GM19372 (cell line): ENCODE measurements at regions not wholly inside any gene's neighbourhood (a gene's known extent, or its start where the extent isn't known, plus 50 kb on each side); places are given as distances from the start of the nearest gene placed in this dataset.
A peak's percentile ranks its signal among the peaks of the same experiment; 100 is the strongest.
"Not testable (repeated sequence)": the region's sequence is repeated elsewhere in the genome, so short reads cannot be mapped to it uniquely, and the experiment has no call there.

ENCODE experiments used
- ATAC-seq: cut with Tn5 transposase; IDR thresholded peaks from one replicate; pipeline ENCODE4 v1.9.1; 2021; ENCODE audit warnings: mild to moderate bottlenecking, low read depth, moderate library complexity; ENCODE audit not compliant: unreplicated experiment

GRCh38 chr6:90375681-90376439, 79.2 kb upstream of the BACH2 start:
- ATAC-seq = no peak

- no peak for ATAC-seq
Observed at GRCh38 chr6:90374201-90374600, 77.6 kb upstream of the BACH2 start.

GRCh38 chr6:90372885-90373284, 76.2 kb upstream of the BACH2 start:
- no peak for ATAC-seq

DNA sequence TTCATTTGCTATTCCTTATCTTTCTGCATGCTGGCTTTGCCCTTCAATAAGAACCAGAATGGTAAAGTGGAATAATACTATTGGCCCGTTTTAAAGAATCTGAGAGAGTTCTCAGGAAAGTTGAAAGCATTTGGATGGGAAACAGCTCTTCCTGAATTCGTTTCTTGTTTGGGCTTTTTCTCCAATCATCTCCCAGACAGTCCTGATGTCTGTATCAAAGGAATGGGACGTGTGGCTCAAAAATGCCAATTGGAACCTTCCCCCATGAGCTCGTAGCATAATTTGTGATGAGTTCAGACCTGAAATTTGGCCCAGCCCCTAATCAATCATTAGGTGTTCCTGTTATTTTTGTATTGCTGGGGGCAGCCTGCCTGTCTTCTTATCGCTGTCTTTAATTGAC, 75.8 kb upstream of the BACH2 start:
- ATAC-seq = no peak

- ATAC-seq = no peak
Observed at GRCh38 chr6:90370493-90370959, 73.9 kb upstream of the BACH2 start.

- ATAC-seq = no peak
Observed at GRCh38 chr6:90369651-90370050, 73.0 kb upstream of the BACH2 start.

DNA sequence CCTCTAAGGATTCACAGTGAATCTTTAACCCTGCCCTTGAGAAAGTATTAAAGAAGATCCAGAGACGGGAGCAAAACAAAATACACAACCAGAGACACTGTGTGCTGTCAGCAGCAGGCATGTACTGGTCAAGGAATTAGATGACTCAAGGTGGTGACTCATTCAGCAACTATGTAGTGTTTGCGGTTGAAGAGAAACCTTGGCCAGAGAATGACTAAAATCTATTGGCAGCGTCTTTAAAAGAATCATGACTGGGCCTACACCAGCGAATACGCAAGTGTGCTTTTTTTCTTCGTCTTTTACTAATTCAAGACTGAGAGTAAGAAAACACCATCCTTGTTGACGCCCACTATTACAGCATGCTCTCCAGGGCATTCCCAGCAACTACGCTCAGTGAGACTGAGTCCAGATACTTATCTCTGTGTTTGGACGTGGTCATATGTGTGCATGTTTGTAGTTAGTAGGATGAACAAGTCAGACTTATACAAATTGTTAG, 72.4 kb upstream of the BACH2 start:
- ATAC-seq = peak; percentile 100

- no peak for ATAC-seq
Observed at GRCh38 chr6:90368601-90369000, 72.0 kb upstream of the BACH2 start.

GRCh38 chr6:90368001-90368400, 71.4 kb upstream of the BACH2 start:
- no peak for ATAC-seq

DNA sequence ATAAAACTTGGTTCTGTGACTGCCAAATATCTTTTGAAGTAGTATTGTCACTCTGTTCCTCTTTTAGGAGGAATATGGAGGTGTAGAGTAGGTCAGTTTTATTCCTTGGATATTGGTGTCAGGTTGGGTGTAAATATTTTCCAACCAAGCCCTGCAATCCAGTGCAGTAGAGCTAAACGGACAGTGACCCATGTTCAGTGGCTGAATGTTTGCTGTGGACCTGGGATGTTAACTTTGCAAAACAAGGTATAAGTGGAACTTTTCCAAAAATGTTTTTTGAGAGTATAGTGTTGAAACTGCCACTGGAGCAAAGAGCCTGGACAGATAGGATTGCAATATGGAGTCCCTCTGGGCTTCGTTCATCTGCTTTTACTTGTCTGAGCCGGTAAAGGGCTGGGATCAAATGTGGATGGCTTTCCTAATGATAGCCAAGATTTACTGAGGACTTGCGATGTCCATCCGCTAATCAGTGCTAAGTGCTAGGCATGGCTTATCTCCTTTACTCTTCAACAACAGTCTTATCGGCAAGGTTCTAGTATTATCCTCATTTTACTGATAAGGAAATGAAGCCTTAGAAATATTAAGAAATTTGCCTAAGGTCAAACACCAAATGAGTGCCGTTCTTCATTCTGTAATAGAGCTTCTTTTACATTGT, 69.0 kb upstream of the BACH2 start:
- ATAC-seq = no peak

DNA sequence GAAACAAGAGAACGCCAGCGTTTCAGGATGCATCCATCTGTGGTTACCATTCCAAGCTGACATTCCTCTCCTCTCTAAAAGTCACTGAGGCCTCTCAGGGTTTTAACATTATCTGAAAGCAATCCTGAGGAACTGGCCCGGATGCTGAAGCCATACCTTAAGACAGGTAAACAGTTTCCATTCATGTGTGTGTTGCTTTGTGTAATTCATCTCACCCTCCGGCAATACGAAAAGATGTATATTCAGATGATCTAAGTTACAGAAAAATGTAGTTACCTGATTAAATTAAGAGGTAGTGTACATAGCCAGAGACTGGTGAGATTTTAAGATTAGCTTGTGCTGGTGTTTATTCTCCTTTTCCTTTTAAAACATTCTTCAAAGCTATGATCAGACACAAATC, 68.4 kb upstream of the BACH2 start:
- no peak for ATAC-seq

DNA sequence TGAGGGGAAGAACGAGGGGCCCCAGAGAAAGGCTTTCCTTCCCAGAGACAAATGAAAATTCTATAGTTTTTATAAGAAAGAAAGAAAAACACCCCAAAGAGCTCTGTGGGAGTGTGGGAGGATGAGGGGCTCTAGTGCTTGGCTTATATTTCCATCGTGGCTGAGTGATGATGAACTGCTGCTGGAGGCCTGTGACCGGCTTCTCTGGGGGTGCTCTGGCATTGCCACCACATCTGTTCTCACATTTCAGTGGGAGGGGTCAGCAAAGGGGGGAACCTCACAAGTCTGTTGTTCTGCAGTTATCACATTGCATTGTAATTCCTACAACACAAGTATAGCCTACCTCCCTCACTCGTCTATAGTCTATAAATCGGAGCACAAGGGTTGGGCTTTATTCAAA, 67.6 kb upstream of the BACH2 start:
- ATAC-seq = no peak

GRCh38 chr6:90362318-90362717, 65.7 kb upstream of the BACH2 start:
- ATAC-seq = no peak

DNA sequence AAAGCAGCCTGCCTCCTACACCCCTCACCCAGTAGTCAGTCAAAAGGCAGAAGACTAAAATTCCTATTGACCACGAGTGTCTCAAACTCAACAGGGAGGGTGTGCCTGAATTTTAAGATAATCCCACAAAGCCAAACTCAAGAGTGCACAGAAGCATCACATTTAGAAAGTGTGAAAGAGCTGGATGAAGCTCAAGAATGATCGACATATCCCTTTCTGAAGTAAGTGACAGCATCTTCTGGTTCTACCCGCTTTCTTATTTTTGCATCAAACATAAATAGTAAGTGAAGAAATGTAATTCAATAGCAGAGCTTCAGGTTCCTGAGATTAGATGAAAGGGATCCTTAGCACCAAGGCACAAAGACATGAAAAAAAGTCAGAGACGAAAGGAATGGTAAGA, 64.5 kb upstream of the BACH2 start:
- no peak for ATAC-seq

DNA sequence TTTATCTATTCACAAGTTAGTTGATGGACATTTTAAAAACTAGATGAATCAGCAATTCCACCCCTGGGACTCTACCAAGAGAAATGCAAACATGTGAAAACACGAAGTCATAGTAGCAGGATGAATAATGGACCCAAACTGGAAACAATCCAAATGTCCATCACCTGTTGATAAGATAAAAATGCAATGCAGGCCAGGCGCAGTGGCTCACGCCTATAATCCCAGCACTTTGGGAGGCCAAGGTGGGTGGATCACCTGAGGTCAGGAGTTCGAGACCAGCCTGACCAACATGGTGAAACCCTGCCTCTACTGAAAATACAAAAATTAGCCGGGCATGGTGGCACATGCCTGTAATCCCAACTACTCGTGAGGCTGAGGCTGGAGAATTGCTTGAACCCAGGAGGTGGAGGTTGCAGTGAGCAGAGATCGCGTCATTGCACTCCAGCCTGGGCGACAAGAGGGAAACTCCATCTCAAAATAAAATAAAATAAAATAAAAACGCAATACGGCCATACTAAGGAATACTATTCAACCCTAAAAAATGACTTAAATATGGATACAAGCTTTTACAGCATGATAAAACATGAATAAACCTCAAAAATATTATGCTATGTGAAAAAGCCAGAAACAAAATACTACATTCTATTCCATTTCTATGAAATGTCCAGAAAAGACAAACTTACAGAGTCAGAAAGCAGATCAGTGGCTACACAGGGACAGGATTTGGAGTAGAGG, 61.6 kb upstream of the BACH2 start:
- not testable (repeated sequence) for ATAC-seq

- no peak for ATAC-seq
Observed at GRCh38 chr6:90356012-90356421, 59.4 kb upstream of the BACH2 start.

DNA sequence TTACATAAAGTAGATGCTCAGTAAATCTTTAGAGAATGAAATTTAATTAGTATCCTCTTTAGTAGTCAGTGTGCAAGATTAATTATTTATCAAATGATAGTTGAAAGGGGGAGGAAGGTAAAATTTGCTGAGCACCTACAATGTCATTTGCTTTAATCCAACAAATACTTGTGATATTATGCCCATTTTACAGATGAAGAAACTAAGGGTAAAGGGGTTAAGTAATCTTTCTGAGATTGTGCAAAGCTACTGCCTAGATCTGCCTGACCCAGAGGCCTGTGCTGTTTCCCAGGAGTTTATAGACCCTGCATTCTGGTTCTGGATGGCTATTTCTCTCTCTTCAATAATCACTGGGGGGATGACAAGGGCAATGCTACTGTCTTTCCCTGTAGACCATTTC, 58.3 kb upstream of the BACH2 start:
- ATAC-seq = no peak

DNA sequence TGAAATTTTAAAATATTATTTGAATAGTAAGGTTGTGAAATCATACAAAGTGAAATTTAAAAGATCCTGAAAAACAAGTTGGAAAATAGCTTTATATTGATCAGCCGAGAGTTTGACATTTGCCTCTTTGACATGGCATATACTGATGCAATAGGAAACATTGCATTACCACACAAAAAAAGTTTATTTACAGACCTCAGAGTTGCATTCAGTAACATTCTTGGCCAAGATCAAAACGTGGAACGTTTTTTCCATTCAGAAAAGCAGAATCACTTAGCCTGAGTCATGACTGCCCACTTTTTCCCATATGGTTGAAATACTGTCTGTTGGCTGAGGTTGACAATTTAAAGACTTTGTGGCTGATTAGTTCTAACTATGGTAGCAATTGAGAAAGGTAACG, 55.1 kb upstream of the BACH2 start:
- no peak for ATAC-seq

DNA sequence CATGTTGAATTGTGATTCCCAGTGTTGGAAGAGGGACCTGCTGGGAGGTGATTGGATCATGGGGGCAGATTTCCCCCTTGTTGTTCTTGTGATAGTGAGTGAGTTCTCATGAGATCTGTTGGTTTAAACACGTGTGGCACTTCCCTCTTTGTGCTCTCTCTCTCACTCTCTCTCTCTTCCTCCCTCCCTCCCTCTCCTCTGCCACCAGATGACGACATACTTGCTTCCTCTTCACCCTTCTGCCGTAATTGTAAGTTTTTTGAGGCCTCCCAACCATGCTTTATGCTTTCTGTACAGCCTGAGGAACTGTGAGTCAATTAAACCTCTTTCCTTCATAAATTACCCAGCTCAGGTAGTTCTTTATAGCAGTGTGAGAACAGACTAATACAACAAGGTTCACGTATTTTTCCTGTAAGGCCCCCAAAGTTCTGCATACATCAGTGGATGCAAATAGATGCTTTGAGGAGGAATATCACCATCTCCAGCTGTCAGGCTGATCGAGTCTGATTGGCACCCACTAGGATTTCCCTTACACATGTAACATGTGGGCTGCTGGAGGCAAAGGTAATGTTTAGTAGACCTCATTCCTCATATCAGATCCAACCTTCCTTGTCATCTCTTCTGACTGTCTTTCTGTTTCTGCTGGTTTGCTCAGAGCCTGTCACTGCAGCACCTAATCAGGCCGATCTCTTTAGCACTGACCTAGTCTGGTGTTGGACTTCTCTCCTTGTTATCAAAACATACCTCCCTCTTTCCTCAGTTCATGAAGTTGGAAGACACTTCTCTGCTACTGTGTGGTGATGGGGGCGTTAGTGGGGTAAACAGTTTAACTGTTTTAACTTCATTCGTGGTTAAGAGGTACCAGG, 54.3 kb upstream of the BACH2 start:
- ATAC-seq = no peak

DNA sequence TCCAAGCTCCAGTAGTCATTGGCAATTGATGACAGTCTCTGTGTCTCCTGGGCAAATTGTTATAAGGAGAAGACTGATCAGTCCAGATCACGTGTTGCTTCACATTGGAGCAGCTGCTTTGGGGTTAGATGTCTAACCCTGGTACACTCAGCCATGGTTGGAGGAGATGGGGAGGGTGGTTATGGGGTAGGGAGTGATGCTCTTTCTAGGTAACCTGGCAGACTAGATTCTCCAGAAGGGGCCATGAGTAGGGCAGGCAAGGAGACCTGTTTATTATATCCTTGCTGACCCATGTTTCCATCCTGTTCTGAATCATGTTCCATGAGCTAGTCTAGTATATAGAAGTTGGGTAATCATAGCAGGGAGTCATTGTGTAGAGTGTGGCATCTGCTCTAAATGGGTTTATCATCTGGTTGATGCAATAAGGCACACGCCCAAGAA, 50.8 kb upstream of the BACH2 start:
- ATAC-seq = no peak
